HepG2 (cell line): ENCODE measurements at regions not wholly inside any gene's neighbourhood (a gene's known extent, or its start where the extent isn't known, plus 50 kb on each side); places are given as distances from the start of the nearest gene placed in this dataset.

Experiments used
- ATAC-seq: fragments of 200-7000 bp; cut with Tn5 transposase; 3 replicates; pipeline ENCODE4 v1.9.1; 2020; ENCODE audit warnings: mild to moderate bottlenecking, moderate library complexity
- BruUV-seq: library from RNA; stranded (reverse); fragments of 400-500 nt; replicated peaks from 2 replicates; lab custom pipeline; 2021; lab: Mats Ljungman, UMichigan
- CTCF ChIA-PET: fragments of 300-600 bp; formaldehyde crosslinking; extraction: SDS; loops from one replicate; lab custom pipeline; 2021; ENCODE audit warnings: low total read pairs, inconsistent platforms, low intra/inter-chr PET ratio; lab: Yijun Ruan, JAX
- POLR2A ChIA-PET: fragments of 350-600 bp; sonication (Branson Sonifier 250); formaldehyde crosslinking; loops from one replicate; lab custom pipeline; 2020; ENCODE audit warnings: antibody characterized with exemption, inconsistent platforms; lab: Yijun Ruan, JAX
- DNase-seq: peaks from one replicate; pipeline ENCODE4 v3.0.0-alpha.2; 2015; ENCODE audit warnings: low spot score
- FAIRE-seq: peaks from 3 replicates; lab custom pipeline; 2011; peaks lifted over from hg19 to GRCh38; lab: Jason Lieb, UNC
- H2AFZ ChIP-seq: one replicate; pipeline ENCODE4 v1.6.1; 2011; ENCODE audit warnings: low read length, inconsistent platforms
- H3K27ac ChIP-seq: fragments of 300-600 bp; 3 replicates; pipeline ENCODE4 v1.8.0; 2011; ENCODE audit warnings: mixed run types, mild to moderate bottlenecking, mixed read lengths, low read length, inconsistent platforms; ENCODE audit not compliant: insufficient read depth; ENCODE audit errors: extremely low read length
- H3K27me3 ChIP-seq, 2 experiments: fragments of 200-600 bp in 1 of 2; 2 replicates in 1 of 2; 3 replicates in 1 of 2; pipeline versions ENCODE4 v1.6.0 to v1.8.0; 2011; ENCODE audit warnings: low read length in 2 of 2, mild to moderate bottlenecking in 2 of 2, moderate library complexity in 2 of 2, inconsistent platforms in 1 of 2; ENCODE audit not compliant: insufficient read depth in 2 of 2, control insufficient read depth in 1 of 2
- H3K36me3 ChIP-seq, 2 experiments: fragments of 200-600 bp in 1 of 2; replicated peaks in 1 of 2; 2 replicates in 1 of 2; 3 replicates in 1 of 2; pipeline versions ENCODE4 v1.5.1 to v1.8.0; 2011; ENCODE audit warnings: low read length in 2 of 2, inconsistent platforms in 1 of 2; ENCODE audit not compliant: insufficient read depth in 2 of 2, control insufficient read depth in 1 of 2
- H3K4me1 ChIP-seq: 2 replicates; pipeline ENCODE4 v1.5.1; 2012; ENCODE audit warnings: low read length, inconsistent platforms; ENCODE audit not compliant: insufficient read depth
- H3K4me2 ChIP-seq: 2 replicates; pipeline ENCODE4 v1.6.0; 2011; ENCODE audit warnings: low read depth, low read length, inconsistent platforms
- H3K4me3 ChIP-seq, 3 experiments: fragments of 200-600 bp in 1 of 3; sonication (generic), shearing (Covaris generic) in 1 of 3; replicated peaks in 1 of 3; 2 replicates each; pipeline ENCODE4 v1.5.1; 2011 to 2016; ENCODE audit warnings: low read length in 3 of 3, inconsistent platforms in 2 of 3, low read depth in 2 of 3, mild to moderate bottlenecking in 2 of 3, control low read depth in 1 of 3, mixed read lengths in 1 of 3; ENCODE audit not compliant: insufficient read depth in 1 of 3
- H3K79me2 ChIP-seq: one replicate; pipeline ENCODE4 v1.6.1; 2011; ENCODE audit warnings: low read length, inconsistent platforms; ENCODE audit not compliant: insufficient read depth
- H3K9ac ChIP-seq: 2 replicates; pipeline ENCODE4 v1.6.0; 2011; ENCODE audit warnings: mild to moderate bottlenecking, low read depth, low read length, inconsistent platforms; ENCODE audit not compliant: insufficient read depth
- H3K9me3 ChIP-seq: 2 replicates; pipeline ENCODE4 v1.5.1; 2012; ENCODE audit warnings: mild to moderate bottlenecking, low read length
- H4K20me1 ChIP-seq: 2 replicates; pipeline ENCODE4 v1.6.0; 2011; ENCODE audit warnings: inconsistent platforms, mild to moderate bottlenecking, low read length, moderate library complexity; ENCODE audit not compliant: insufficient read depth
- ARNT ChIP-seq: fragments of 450-650 bp; IDR thresholded peaks from 2 replicates; pipeline ENCODE4 v1.6.1; 2017
- BRD4 ChIP-seq: sonication (generic); formaldehyde crosslinking; IDR thresholded peaks from 2 replicates; pipeline ENCODE4 v1.4.0; 2020; ENCODE audit warnings: missing genetic modification reagents
- CREM ChIP-seq, 2 experiments: sonication (generic) in 1 of 2; formaldehyde crosslinking in 1 of 2; IDR thresholded peaks; 2 replicates each; pipeline versions ENCODE4 v1.4.0 to v1.6.1; 2016 to 2020; ENCODE audit warnings: antibody characterized with exemption in 1 of 2, mild to moderate bottlenecking in 1 of 2, missing genetic modification reagents in 1 of 2
- HDAC2 ChIP-seq: sonication (generic); formaldehyde crosslinking; IDR thresholded peaks from 2 replicates; pipeline ENCODE4 v1.4.0; 2020; ENCODE audit warnings: missing genetic modification reagents
- JUNB ChIP-seq: sonication (generic); formaldehyde crosslinking; IDR thresholded peaks from 2 replicates; pipeline ENCODE4 v1.8.0; 2022; ENCODE audit warnings: missing genetic modification reagents, mild to moderate bottlenecking, borderline replicate concordance
- NFIC ChIP-seq: IDR thresholded peaks from 2 replicates; pipeline ENCODE4 v1.6.1; 2012; ENCODE audit warnings: mild to moderate bottlenecking, low read length, inconsistent platforms
- PLSCR1 ChIP-seq: sonication (generic); formaldehyde crosslinking; IDR thresholded peaks from 2 replicates; pipeline ENCODE4 v1.5.0; 2020; ENCODE audit warnings: missing genetic modification reagents, mild to moderate bottlenecking, borderline replicate concordance
- RAD51 ChIP-seq: fragments of 450-650 bp; IDR thresholded peaks from 2 replicates; pipeline ENCODE4 v1.6.1; 2016; ENCODE audit warnings: borderline replicate concordance
- ZBTB14 ChIP-seq: sonication (generic); formaldehyde crosslinking; IDR thresholded peaks from 2 replicates; pipeline ENCODE4 v1.4.0; 2020; ENCODE audit warnings: missing genetic modification reagents
- ZBTB25 ChIP-seq: IDR thresholded peaks from 2 replicates; pipeline ENCODE4 v1.6.1; 2018; ENCODE audit warnings: missing genetic modification reagents
- ZNF138 ChIP-seq: sonication (generic); formaldehyde crosslinking; IDR thresholded peaks from 2 replicates; pipeline ENCODE4 v1.5.0; 2020; ENCODE audit warnings: mild to moderate bottlenecking, low read depth, missing genetic modification reagents
- ZNF629 ChIP-seq: sonication (generic); formaldehyde crosslinking; conservative IDR thresholded peaks from 2 replicates; pipeline ENCODE4 v1.5.0; 2020; ENCODE audit warnings: missing genetic modification reagents
- ZSCAN25 ChIP-seq: sonication (generic); formaldehyde crosslinking; IDR thresholded peaks from 2 replicates; pipeline ENCODE4 v1.8.0; 2022; ENCODE audit warnings: mild to moderate bottlenecking, missing genetic modification reagents
- WGBS: methylation state at CpG from one replicate; pipeline ENCODE4 v1.1.6; 2017; ENCODE audit warnings: low lambda C conversion rate; 5-methylcytosine and 5-hydroxymethylcytosine counted together
- in situ Hi-C: cut with HindIII; loops from 2 replicates; pipeline ENCODE4 v1.10.0; 2017; ENCODE audit warnings: low pct_unique_long_range_greater_than_20kb; ENCODE audit not compliant: extremely low pct_ligation_motif_present
- intact Hi-C: fragments of 100-400 bp; cut with micrococcal nuclease; formaldehyde crosslinking; loops from one replicate; pipeline ENCODE4 v1.10.0; 2022; ENCODE audit not compliant: unreplicated experiment
- TF ChIP-seq, protein P1 (sequence below): sonication (generic); formaldehyde crosslinking; IDR thresholded peaks from 2 replicates; pipeline ENCODE4 v1.4.0; 2020; ENCODE audit warnings: missing genetic modification reagents, mild to moderate bottlenecking, borderline replicate concordance

- TF ChIP-seq ZSCAN25, result no peak
- TF ChIP-seq JUNB, result no peak
- TF ChIP-seq HDAC2 (CRISPR knock-in tag), result no peak
- TF ChIP-seq ARNT, result no peak
- TF ChIP-seq ZNF138 (CRISPR knock-in tag), result no peak
- TF ChIP-seq ZNF629, result no peak
- TF ChIP-seq RAD51, result no peak
- no peak for TF ChIP-seq CREM (IDR thresholded peaks at IDR 0.05)
- no peak for TF ChIP-seq CREM (CRISPR knock-in tag; IDR thresholded peaks at IDR 0.05)
- TF ChIP-seq ZBTB25 (CRISPR knock-in tag), result no peak
- TF ChIP-seq ZBTB14 (CRISPR knock-in tag), result no peak
- TF ChIP-seq, protein P1, sequence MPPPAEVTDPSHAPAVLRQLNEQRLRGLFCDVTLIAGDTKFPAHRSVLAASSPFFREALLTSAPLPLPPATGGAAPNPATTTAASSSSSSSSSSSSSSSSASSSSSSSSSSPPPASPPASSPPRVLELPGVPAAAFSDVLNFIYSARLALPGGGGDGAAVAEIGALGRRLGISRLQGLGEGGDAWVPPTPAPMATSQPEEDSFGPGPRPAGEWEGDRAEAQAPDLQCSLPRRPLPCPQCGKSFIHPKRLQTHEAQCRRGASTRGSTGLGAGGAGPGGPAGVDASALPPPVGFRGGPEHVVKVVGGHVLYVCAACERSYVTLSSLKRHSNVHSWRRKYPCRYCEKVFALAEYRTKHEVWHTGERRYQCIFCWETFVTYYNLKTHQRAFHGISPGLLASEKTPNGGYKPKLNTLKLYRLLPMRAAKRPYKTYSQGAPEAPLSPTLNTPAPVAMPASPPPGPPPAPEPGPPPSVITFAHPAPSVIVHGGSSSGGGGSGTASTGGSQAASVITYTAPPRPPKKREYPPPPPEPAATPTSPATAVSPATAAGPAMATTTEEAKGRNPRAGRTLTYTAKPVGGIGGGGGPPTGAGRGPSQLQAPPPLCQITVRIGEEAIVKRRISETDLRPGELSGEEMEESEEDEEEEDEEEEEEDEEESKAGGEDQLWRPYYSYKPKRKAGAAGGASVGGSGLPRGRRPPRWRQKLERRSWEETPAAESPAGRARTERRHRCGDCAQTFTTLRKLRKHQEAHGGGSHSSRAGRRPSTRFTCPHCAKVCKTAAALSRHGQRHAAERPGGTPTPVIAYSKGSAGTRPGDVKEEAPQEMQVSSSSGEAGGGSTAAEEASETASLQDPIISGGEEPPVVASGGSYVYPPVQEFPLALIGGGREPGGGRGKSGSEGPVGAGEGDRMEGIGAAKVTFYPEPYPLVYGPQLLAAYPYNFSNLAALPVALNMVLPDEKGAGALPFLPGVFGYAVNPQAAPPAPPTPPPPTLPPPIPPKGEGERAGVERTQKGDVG (CRISPR knock-in tag), result no peak
- TF ChIP-seq BRD4 (CRISPR knock-in tag), result no peak
- TF ChIP-seq PLSCR1 (CRISPR knock-in tag), result no peak
- no peak for TF ChIP-seq NFIC
- ChIA-PET POLR2A (no interaction called here), CTCF (no interaction called here)
- Histone ChIP-seq H3K79me2 (no peaks in the 10 kb centered on the region), H3K36me3 (no peaks in the 10 kb centered on the region), H3K9ac (no peak overlapping the region), H3K4me3 (no peak overlapping the region), H3K27me3 (no peaks in the 10 kb centered on the region; a peak in 1 of 5 replicates), H3K9me3 (no peaks in the 10 kb centered on the region), H3K27ac (no peak overlapping the region), H2AFZ (no peak overlapping the region), H3K4me2 (no peak overlapping the region), H4K20me1 (no peaks in the 10 kb centered on the region), H3K4me1 (no peaks in the 10 kb centered on the region)
- WGBS, result 12% methylated on average over 4 of the region's 4 CpGs
- BruUV-seq, result no TSS peak
- FAIRE-seq, result no peak
- intact Hi-C loops, result loop anchor here (5.0 kb wide), 1 partner anchor 673 kb away; no protein-coding TSS in a partner anchor
- DNase-seq, result no peak
- in situ Hi-C loops, result no loop called here
- ATAC-seq, result no peak
Observed at GRCh38 chr11:87879118-87879517, 296.1 kb downstream of the RAB38 start.
